ENCODE measurements at regions not wholly inside any gene's neighbourhood (a gene's known extent, or its start where the extent isn't known, plus 50 kb on each side); places are given as distances from the start of the nearest gene placed in this dataset.

- DNase-seq = no peak
- intact Hi-C loops (cut with DNase I, micrococcal nuclease) = no loop called here
Measured at GRCh38 chr4:59535541-59535940, 1664.6 kb upstream of the ADGRL3 start.

DNA sequence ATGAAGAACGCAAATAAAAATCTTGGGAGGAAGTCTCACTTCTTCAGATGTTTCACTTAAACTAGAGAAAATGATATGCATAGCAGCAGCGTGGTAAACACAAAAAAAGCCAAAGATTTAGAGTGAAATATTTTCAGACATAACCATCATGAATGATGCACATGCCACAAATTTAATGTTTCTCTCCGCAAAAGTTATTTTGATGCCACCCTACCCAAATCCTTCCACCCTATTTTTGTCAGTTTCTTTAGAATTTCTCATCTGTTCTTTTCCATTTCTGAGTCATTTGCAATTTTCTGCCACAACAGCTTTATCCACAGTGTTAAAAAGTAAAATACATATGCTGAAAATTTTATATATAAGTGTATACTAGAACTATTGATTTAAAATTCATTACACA is 1663.7 kb upstream of the ADGRL3 start:
- no peak for TF ChIP-seq CTCF (IDR thresholded peaks at IDR 0.05)
- ATAC-seq (no peak), DNase-seq (no peak)
- H3K36me3 ChIP-seq (ENCODE audit: low read depth) = no peaks in the 10 kb centered on the region
- H3K4me1 ChIP-seq (ENCODE audit: low read depth) = no peaks in the 10 kb centered on the region
- intact Hi-C loops (cut with DNase I, micrococcal nuclease) = no loop called here
- H3K4me3 ChIP-seq = no peak overlapping the region
- H3K9me3 ChIP-seq = no peaks in the 10 kb centered on the region

More at GRCh38 chr4:59535541-59535940, 1664.6 kb upstream of the ADGRL3 start:
- no peak for ATAC-seq
- Histone ChIP-seq H3K4me1 (ENCODE audit: low read depth) (no peaks in the 10 kb centered on the region), H3K36me3 (ENCODE audit: low read depth) (no peaks in the 10 kb centered on the region), H3K9me3 (no peaks in the 10 kb centered on the region), H3K4me3 (no peak overlapping the region)
- TF ChIP-seq CTCF (IDR thresholded peaks at IDR 0.05) = no peak

- intact Hi-C loops (cut with DNase I, micrococcal nuclease) = no loop called here
- DNase-seq (no peak), ATAC-seq (no peak)
- no peak overlapping the region for H3K4me3 ChIP-seq
- TF ChIP-seq CTCF (IDR thresholded peaks at IDR 0.05) = no peak
- H3K36me3 ChIP-seq (ENCODE audit: low read depth) = no peaks in the 10 kb centered on the region
- no peaks in the 10 kb centered on the region for H3K4me1 ChIP-seq (ENCODE audit: low read depth)
- no peaks in the 10 kb centered on the region for H3K9me3 ChIP-seq
Measured at GRCh38 chr4:59537246-59537886, 1662.8 kb upstream of the ADGRL3 start.

DNA sequence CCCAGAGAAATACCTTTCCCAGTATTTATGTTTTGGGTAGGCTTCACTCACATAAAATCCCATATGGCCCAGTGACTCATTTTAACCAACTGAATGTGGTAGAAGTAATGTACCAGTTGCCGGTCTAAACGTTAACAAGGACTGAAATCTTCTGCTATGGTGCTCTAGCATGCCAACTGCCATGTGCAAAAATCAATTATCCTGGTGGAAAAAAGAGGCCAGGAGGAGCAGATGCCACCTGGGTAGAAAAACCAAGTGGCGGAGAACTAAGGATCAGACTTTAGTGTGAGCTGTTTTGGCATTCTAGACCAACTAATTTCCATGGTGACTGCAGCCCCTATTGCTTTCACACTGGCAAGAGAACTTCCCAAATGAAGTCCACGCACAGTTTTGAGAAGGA is 1660.7 kb upstream of the ADGRL3 start:
- Histone ChIP-seq H3K9me3 (no peaks in the 10 kb centered on the region), H3K4me3 (no peak overlapping the region), H3K36me3 (ENCODE audit: low read depth) (no peaks in the 10 kb centered on the region), H3K4me1 (ENCODE audit: low read depth) (no peaks in the 10 kb centered on the region)
- intact Hi-C loops (cut with DNase I, micrococcal nuclease) = no loop called here
- TF ChIP-seq CTCF (IDR thresholded peaks at IDR 0.05) = no peak
- no peak for ATAC-seq
- no peak for DNase-seq

DNA sequence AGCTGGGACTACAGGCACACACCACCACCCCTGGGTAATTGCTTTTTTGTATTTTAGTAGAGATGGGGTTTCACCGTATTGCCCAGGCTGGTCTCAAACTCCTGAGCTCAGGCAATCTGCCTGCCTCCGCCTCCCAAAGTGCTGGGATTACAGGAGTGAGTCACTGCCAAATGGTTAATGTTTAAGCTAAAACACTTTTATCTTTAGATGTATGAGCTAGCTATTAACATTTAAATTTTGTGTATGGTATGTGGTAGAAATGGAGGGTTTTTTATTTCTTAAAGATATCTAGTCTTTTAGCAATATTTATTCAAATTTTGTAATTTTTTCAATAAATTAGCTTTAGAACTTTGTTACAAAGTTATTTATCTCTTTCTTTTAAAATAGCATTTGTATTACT is 1659.8 kb upstream of the ADGRL3 start:
- intact Hi-C loops (cut with DNase I, micrococcal nuclease) = no loop called here
- DNase-seq = no peak
- Histone ChIP-seq H3K36me3 (ENCODE audit: low read depth) (no peaks in the 10 kb centered on the region), H3K4me3 (no peak overlapping the region), H3K4me1 (ENCODE audit: low read depth) (no peaks in the 10 kb centered on the region), H3K9me3 (no peaks in the 10 kb centered on the region)
- TF ChIP-seq CTCF (IDR thresholded peaks at IDR 0.05) = no peak
- no peak for ATAC-seq
